ENCODE measurements at regions not wholly inside any gene's neighbourhood (a gene's known extent, or its start where the extent isn't known, plus 50 kb on each side); places are given as distances from the start of the nearest gene placed in this dataset.

GRCh38 chr11:87754685-87755084 lies 420.6 kb downstream of the RAB38 start:
- TF ChIP-seq CTCF (IDR thresholded peaks at IDR 0.05), result no peak
- no peak for TF ChIP-seq POLR2A (IDR thresholded peaks at IDR 0.05)
